ENCODE measurements at regions not wholly inside any gene's neighbourhood (a gene's known extent, or its start where the extent isn't known, plus 50 kb on each side); places are given as distances from the start of the nearest gene placed in this dataset.

DNA sequence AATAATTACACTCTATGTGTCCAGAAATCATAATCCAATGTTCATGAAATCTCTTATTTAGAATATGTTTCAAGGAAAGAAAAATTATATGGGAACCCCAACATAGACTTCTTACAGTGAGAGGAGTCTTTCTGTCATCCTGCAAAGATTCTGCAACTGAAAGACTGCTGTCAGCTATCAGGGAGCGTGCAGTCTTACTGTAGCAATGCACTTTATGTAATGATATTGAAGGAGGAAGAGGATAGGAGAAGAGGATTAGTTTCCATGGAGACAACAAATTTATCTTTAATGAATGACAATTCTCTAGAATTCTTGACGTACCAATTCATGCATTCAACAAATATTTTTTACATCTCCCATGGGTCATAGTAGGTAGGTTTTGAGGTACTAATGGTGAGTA is 61.3 kb upstream of the MYT1L start:
- H3K9me3 Mint-ChIP-seq = peaks cover 17 to 22% of the 10 kb centered on the region in 2 donors
- DNase-seq (ENCODE audit: low spot score in 2 of 2) (no peak), ATAC-seq (no peak)
- peaks cover 0 to 14% of the 10 kb centered on the region in 2 donors for H3K36me3 Mint-ChIP-seq
- H3K27ac Mint-ChIP-seq = no peak overlapping the region

DNA sequence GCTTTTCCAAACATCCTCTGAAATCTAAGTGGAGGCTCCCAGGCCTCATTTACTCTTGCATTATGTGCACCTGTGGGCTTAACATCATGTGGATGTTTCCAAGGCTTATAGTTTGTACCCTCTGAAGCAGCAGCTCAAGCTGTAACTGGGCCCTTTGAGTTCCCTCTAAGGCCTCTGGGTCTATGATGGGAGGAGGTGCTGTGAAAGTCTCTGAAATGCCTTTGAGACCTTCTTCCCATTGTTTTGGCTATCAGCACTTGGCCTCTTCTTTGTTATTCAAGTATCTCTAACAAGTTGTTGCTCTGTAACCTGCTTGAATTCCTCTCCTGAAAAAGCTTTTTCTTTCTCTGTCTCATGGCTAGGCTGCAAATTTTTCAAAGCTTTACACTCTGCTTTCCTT is 58.1 kb upstream of the MYT1L start:
- H3K27ac Mint-ChIP-seq = no peak overlapping the region
- ATAC-seq (no peak), DNase-seq (ENCODE audit: low spot score in 2 of 2) (no peak)
- peaks cover 0 to 14% of the 10 kb centered on the region in 2 donors for H3K36me3 Mint-ChIP-seq
- peaks cover 22 to 25% of the 10 kb centered on the region in 2 donors for H3K9me3 Mint-ChIP-seq
